ENCODE measurements at regions not wholly inside any gene's neighbourhood (a gene's known extent, or its start where the extent isn't known, plus 50 kb on each side); places are given as distances from the start of the nearest gene placed in this dataset.

DNA sequence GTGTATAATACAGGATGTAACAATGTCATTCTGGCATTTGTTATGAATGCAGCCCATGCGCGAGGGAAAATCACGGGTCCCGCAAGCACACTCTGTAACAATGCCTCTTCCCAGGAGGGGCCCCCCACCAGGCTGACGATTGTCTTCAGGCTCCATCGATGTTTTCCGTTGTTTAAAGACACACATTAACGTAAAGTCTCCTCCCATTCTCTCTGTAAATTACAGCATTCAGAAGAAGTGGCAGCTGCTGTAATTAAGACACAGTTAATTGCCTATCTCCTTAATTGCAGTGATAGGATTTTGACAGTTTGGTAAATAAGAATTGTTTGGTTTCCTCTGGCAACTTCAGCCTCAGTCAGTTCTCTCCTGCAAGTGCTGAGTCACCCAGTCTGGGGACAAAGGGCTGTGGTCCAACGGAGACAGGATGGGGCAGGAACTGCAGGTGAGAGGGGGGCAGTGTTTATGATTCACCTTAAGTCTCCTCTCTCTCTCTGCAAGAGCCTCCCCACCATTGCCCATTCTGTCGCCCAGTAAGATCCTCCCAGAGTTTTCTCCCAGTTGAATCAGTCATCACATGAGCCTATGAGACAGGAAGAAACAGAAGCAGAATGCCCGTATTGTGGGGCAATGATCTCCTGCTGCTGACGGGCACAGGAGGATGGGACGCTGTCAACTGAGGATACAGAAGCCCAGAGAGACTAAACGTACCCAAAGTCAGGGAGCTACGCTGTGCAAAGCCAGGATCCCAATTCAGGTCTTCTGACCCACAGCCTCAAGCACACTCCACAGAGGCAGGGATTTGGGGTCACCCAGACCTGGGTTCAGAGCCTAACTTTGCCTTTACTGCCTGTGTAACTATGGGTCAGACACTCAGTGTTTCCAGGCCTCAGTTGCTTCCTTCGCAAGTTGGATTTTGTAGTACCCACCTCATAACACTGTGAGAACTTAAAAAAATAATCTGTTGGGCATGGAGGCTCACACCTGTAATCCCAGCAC, 110.0 kb downstream of the ADSS2 start:
- TF ChIP-seq, protein P1, sequence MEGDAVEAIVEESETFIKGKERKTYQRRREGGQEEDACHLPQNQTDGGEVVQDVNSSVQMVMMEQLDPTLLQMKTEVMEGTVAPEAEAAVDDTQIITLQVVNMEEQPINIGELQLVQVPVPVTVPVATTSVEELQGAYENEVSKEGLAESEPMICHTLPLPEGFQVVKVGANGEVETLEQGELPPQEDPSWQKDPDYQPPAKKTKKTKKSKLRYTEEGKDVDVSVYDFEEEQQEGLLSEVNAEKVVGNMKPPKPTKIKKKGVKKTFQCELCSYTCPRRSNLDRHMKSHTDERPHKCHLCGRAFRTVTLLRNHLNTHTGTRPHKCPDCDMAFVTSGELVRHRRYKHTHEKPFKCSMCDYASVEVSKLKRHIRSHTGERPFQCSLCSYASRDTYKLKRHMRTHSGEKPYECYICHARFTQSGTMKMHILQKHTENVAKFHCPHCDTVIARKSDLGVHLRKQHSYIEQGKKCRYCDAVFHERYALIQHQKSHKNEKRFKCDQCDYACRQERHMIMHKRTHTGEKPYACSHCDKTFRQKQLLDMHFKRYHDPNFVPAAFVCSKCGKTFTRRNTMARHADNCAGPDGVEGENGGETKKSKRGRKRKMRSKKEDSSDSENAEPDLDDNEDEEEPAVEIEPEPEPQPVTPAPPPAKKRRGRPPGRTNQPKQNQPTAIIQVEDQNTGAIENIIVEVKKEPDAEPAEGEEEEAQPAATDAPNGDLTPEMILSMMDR (IDR thresholded peaks at IDR 0.05) = no peak
- no peak for TF ChIP-seq POLR2A (IDR thresholded peaks at IDR 0.05)
